ENCODE measurements at regions not wholly inside any gene's neighbourhood (a gene's known extent, or its start where the extent isn't known, plus 50 kb on each side); places are given as distances from the start of the nearest gene placed in this dataset.

DNA sequence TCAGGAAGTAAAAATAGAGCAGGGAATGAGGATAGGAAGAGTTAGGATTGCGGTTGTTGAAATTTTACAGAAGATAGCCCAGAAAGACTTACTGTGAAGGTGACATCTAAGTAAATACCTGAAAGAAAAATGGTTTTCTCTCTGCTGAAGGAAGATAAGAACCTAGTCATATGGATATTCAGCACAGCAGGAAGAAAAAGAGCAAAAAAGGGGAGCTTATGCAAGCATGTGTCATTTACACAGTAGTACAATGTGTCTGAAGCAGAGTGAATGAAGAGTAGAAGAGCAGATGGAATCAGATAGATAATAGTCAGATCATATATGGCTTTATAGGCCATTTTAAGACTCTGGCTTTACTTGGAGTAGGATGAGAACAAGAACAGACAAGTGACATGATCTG lies 126.9 kb upstream of the TENT5D start:
- Histone ChIP-seq H3K36me3 (replicated peaks in 1 of 2; ENCODE audit: control extremely low read depth in 1 of 2, control insufficient read depth in 1 of 2, extremely low read depth in 1 of 2, insufficient read depth in 2 of 2, low read length in 1 of 2) (no peaks in the 10 kb centered on the region), H3K4me2 (replicated peaks; ENCODE audit: low read depth, low read length, poor library complexity, severe bottlenecking) (no peak overlapping the region), H3K27ac (ENCODE audit: low read length in 2 of 2) (no peak overlapping the region), H3K9ac (ENCODE audit: low read length) (no peak overlapping the region), H3K4me1 (ENCODE audit: control insufficient read depth in 2 of 2, insufficient read depth in 2 of 2, low read length in 2 of 2) (no peaks in the 10 kb centered on the region), H4K20me1 (ENCODE audit: control insufficient read depth, insufficient read depth, low read length, poor library complexity, severe bottlenecking) (no peaks in the 10 kb centered on the region), H3K9me3 (ENCODE audit: control extremely low read depth in 1 of 3, control insufficient read depth in 2 of 3, insufficient read depth in 1 of 3, low read length in 2 of 3) (no peaks in the 10 kb centered on the region), H3K79me2 (ENCODE audit: control insufficient read depth, insufficient read depth, low read length) (no peaks in the 10 kb centered on the region), H3K4me3 (ENCODE audit: control extremely low read depth in 1 of 5, extremely low read depth in 1 of 5, insufficient read depth in 1 of 5, low read depth in 2 of 5, low read length in 4 of 5) (no peak overlapping the region), H2AFZ (ENCODE audit: insufficient read depth, low read depth, low read length, poor library complexity, severe bottlenecking) (no peak overlapping the region), H3K27me3 (replicated peaks in 1 of 4; ENCODE audit: control extremely low read depth in 1 of 4, control insufficient read depth in 3 of 4, insufficient read depth in 4 of 4, low read length in 3 of 4) (no peaks in the 10 kb centered on the region)
- Mint-ChIP-seq H3K27ac (no peak overlapping the region), H3K4me3 (no peak overlapping the region), H3K4me1 (no peaks in the 10 kb centered on the region), H3K27me3 (no peaks in the 10 kb centered on the region), H3K9me3 (ENCODE audit: insufficient read depth) (peaks cover under 1% of the 10 kb centered on the region)
- intact Hi-C loops (cut with micrococcal nuclease), result no loop called here
- WGBS (ENCODE audit: insufficient coverage), result no CpG with 5 or more reads among the region's 1 CpG
- POLR2A ChIA-PET, result no interaction called here
- TF ChIP-seq, protein P1, sequence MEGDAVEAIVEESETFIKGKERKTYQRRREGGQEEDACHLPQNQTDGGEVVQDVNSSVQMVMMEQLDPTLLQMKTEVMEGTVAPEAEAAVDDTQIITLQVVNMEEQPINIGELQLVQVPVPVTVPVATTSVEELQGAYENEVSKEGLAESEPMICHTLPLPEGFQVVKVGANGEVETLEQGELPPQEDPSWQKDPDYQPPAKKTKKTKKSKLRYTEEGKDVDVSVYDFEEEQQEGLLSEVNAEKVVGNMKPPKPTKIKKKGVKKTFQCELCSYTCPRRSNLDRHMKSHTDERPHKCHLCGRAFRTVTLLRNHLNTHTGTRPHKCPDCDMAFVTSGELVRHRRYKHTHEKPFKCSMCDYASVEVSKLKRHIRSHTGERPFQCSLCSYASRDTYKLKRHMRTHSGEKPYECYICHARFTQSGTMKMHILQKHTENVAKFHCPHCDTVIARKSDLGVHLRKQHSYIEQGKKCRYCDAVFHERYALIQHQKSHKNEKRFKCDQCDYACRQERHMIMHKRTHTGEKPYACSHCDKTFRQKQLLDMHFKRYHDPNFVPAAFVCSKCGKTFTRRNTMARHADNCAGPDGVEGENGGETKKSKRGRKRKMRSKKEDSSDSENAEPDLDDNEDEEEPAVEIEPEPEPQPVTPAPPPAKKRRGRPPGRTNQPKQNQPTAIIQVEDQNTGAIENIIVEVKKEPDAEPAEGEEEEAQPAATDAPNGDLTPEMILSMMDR (IDR thresholded peaks at IDR 0.05), result no peak
- DNase-seq (no peak), ATAC-seq (ENCODE audit: low read depth) (no peak)
- CTCF ChIA-PET, result no interaction called here

DNA sequence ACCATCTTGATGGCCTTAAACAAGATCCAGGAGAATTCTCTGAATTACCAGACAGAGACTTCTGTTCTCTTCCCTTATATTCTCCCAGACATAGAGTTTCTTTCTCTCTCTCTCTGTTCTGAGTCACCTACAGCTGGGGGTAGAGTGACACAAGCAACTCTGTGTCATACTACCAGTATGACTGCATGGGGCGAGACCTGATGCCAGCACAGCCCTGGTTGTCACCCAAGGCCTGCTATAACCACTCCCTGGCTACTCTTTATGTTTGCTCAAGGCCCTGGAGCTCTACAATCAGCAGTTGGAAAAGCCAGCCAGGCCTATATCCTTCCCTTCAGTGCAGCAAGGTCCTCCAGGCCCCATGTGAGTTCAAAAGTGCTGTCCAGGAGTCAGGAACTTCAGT lies 114.2 kb upstream of the TENT5D start:
- Mint-ChIP-seq H3K27ac (no peak overlapping the region), H3K4me1 (no peaks in the 10 kb centered on the region), H3K9me3 (ENCODE audit: insufficient read depth) (no peaks in the 10 kb centered on the region), H3K27me3 (no peaks in the 10 kb centered on the region), H3K4me3 (no peak overlapping the region)
- ChIA-PET CTCF (no interaction called here), POLR2A (no interaction called here)
- Histone ChIP-seq H4K20me1 (ENCODE audit: control insufficient read depth, insufficient read depth, low read length, poor library complexity, severe bottlenecking) (no peaks in the 10 kb centered on the region), H3K4me3 (ENCODE audit: control extremely low read depth in 1 of 5, extremely low read depth in 1 of 5, insufficient read depth in 1 of 5, low read depth in 2 of 5, low read length in 4 of 5) (no peak overlapping the region), H3K4me1 (ENCODE audit: control insufficient read depth in 2 of 2, insufficient read depth in 2 of 2, low read length in 2 of 2) (no peaks in the 10 kb centered on the region), H3K27ac (ENCODE audit: low read length in 2 of 2) (no peak overlapping the region), H3K9ac (ENCODE audit: low read length) (no peak overlapping the region), H3K79me2 (ENCODE audit: control insufficient read depth, insufficient read depth, low read length) (no peaks in the 10 kb centered on the region), H3K36me3 (replicated peaks in 1 of 2; ENCODE audit: control extremely low read depth in 1 of 2, control insufficient read depth in 1 of 2, extremely low read depth in 1 of 2, insufficient read depth in 2 of 2, low read length in 1 of 2) (no peaks in the 10 kb centered on the region), H3K27me3 (replicated peaks in 1 of 4; ENCODE audit: control extremely low read depth in 1 of 4, control insufficient read depth in 3 of 4, insufficient read depth in 4 of 4, low read length in 3 of 4) (no peaks in the 10 kb centered on the region), H3K4me2 (replicated peaks; ENCODE audit: low read depth, low read length, poor library complexity, severe bottlenecking) (no peak overlapping the region), H3K9me3 (ENCODE audit: control extremely low read depth in 1 of 3, control insufficient read depth in 2 of 3, insufficient read depth in 1 of 3, low read length in 2 of 3) (peaks cover 0 to 9% (median 0%) of the 10 kb centered on the region in 3 donors), H2AFZ (ENCODE audit: insufficient read depth, low read depth, low read length, poor library complexity, severe bottlenecking) (no peak overlapping the region)
- TF ChIP-seq EZH2 (IDR thresholded peaks at IDR 0.05; ENCODE audit: borderline replicate concordance, insufficient read depth, low read depth, low read length, poor library complexity, severe bottlenecking), result no peak
- TF ChIP-seq, protein P1 (IDR thresholded peaks at IDR 0.05), result no peak
- DNase-seq, result no peak
- intact Hi-C loops (cut with micrococcal nuclease), result no loop called here
- no peak for ATAC-seq (ENCODE audit: low read depth)
- WGBS (ENCODE audit: insufficient coverage), result no CpG with 5 or more reads among the region's 1 CpG
